Gastroesophageal sphincter (tissue), 3 donors: ENCODE measurements at regions not wholly inside any gene's neighbourhood (a gene's known extent, or its start where the extent isn't known, plus 50 kb on each side); places are given as distances from the start of the nearest gene placed in this dataset.

Source experiments
- POLR2AphosphoS5 ChIP-seq: sonication (generic); formaldehyde crosslinking; IDR thresholded peaks from one replicate; pipeline ENCODE4 v1.6.1; 2017; ENCODE audit warnings: antibody characterized with exemption
- TF ChIP-seq, protein P1 (sequence below), 4 experiments: fragments of 200-600 bp in 2 of 4; fragments of 450-650 bp in 2 of 4; sonication (generic) in 1 of 4; IDR thresholded peaks; one replicate each; pipeline ENCODE4 v1.5.1; 2017 to 2019; ENCODE audit warnings: antibody characterized with exemption in 4 of 4, mild to moderate bottlenecking in 2 of 4, moderate library complexity in 2 of 4

DNA sequence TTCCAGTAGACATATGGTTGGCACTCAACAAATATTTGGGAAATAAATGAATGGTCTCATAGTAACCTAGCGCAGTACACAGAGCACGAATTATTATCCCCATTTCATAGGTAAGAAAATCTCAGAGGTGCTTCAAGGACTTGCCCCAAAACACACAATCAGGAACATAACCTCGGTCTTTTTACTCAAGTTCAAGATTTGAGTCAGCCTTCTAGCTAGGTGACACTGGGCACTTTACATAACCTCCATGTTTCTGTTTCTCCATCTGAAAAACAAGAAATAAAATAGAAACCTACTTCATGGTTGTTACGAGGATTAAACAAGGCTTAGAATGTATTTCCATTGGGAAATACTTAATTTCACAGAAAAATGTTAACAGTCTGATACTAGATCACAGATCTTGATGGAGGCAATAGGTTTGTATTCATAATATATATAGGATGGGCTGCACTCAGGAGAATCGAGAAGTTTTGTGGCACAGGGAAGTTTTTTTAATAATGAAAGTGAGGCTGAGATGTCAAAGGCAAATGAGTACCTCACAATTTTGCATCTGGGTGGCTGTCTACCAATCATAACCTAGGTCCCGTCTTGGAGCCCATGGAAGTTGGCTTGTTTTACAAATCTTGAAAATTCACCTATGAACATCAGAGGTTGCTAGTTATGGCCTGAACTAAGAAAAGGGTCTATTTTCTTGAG is 147.4 kb upstream of the ZC3H12C start:
- TF ChIP-seq, protein P1, sequence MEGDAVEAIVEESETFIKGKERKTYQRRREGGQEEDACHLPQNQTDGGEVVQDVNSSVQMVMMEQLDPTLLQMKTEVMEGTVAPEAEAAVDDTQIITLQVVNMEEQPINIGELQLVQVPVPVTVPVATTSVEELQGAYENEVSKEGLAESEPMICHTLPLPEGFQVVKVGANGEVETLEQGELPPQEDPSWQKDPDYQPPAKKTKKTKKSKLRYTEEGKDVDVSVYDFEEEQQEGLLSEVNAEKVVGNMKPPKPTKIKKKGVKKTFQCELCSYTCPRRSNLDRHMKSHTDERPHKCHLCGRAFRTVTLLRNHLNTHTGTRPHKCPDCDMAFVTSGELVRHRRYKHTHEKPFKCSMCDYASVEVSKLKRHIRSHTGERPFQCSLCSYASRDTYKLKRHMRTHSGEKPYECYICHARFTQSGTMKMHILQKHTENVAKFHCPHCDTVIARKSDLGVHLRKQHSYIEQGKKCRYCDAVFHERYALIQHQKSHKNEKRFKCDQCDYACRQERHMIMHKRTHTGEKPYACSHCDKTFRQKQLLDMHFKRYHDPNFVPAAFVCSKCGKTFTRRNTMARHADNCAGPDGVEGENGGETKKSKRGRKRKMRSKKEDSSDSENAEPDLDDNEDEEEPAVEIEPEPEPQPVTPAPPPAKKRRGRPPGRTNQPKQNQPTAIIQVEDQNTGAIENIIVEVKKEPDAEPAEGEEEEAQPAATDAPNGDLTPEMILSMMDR (IDR thresholded peaks at IDR 0.05): no peak
- no peak for TF ChIP-seq POLR2AphosphoS5
